HEK293T (cell line): ENCODE measurements at regions not wholly inside any gene's neighbourhood (a gene's known extent, or its start where the extent isn't known, plus 50 kb on each side); places are given as distances from the start of the nearest gene placed in this dataset.
"Not testable (repeated sequence)": the region's sequence is repeated elsewhere in the genome, so short reads cannot be mapped to it uniquely, and the experiment has no call there.

Source experiments
- CTCF ChIA-PET: fragments of 350-600 bp; formaldehyde crosslinking; extraction: SDS; loops from one replicate; lab custom pipeline; 2021; ENCODE audit warnings: antibody characterized with exemption, inconsistent platforms; lab: Yijun Ruan, JAX
- POLR2A ChIA-PET: fragments of 350-600 bp; formaldehyde crosslinking; extraction: SDS; loops from one replicate; lab custom pipeline; 2020; ENCODE audit warnings: antibody characterized with exemption, inconsistent platforms; lab: Yijun Ruan, JAX
- DNase-seq: peaks from one replicate; pipeline ENCODE4 v3.0.0; 2012; ENCODE audit warnings: mixed read lengths; ENCODE audit errors: extremely low spot score
- ARNT ChIP-seq: fragments of 450-650 bp; IDR thresholded peaks from 2 replicates; pipeline ENCODE4 v1.6.1; 2017; ENCODE audit warnings: mild to moderate bottlenecking
- BHLHE40 ChIP-seq: fragments of 450-650 bp; IDR thresholded peaks from 2 replicates; pipeline ENCODE4 v1.6.1; 2016; ENCODE audit warnings: mild to moderate bottlenecking, moderate library complexity, borderline replicate concordance
- CTBP1 ChIP-seq: fragments of 450-650 bp; IDR thresholded peaks from 2 replicates; pipeline ENCODE4 v1.6.1; 2016; ENCODE audit warnings: borderline replicate concordance
- ELF4 ChIP-seq: fragments of 450-650 bp; IDR thresholded peaks from 2 replicates; pipeline ENCODE4 v1.6.1; 2017; ENCODE audit warnings: antibody characterized with exemption
- FOXA1 ChIP-seq: fragments of 450-650 bp; IDR thresholded peaks from 2 replicates; pipeline ENCODE4 v1.6.1; 2016; ENCODE audit warnings: mild to moderate bottlenecking
- FOXK2 ChIP-seq: fragments of 450-650 bp; IDR thresholded peaks from 2 replicates; pipeline ENCODE4 v1.6.1; 2016; ENCODE audit warnings: mild to moderate bottlenecking
- FOXM1 ChIP-seq: fragments of 450-650 bp; IDR thresholded peaks from 2 replicates; pipeline ENCODE4 v1.6.1; 2017; ENCODE audit warnings: mild to moderate bottlenecking, borderline replicate concordance
- HDGF ChIP-seq: fragments of 450-650 bp; IDR thresholded peaks from 2 replicates; pipeline ENCODE4 v1.6.1; 2017; ENCODE audit warnings: antibody characterized with exemption, borderline replicate concordance
- L3MBTL2 ChIP-seq: fragments of 450-650 bp; conservative IDR thresholded peaks from 2 replicates; pipeline ENCODE4 v1.6.1; 2016; ENCODE audit warnings: mild to moderate bottlenecking
- LEF1 ChIP-seq: fragments of 450-650 bp; IDR thresholded peaks from 2 replicates; pipeline ENCODE4 v1.6.1; 2017; ENCODE audit warnings: mild to moderate bottlenecking, borderline replicate concordance
- NFRKB ChIP-seq: fragments of 450-650 bp; IDR thresholded peaks from 2 replicates; pipeline ENCODE4 v1.6.1; 2016; ENCODE audit warnings: mild to moderate bottlenecking, moderate library complexity
- PKNOX1 ChIP-seq: fragments of 450-650 bp; IDR thresholded peaks from 2 replicates; pipeline ENCODE4 v1.6.1; 2016
- SP1 ChIP-seq: fragments of 450-650 bp; IDR thresholded peaks from 2 replicates; pipeline ENCODE4 v1.6.1; 2017
- SUZ12 ChIP-seq: fragments of 450-650 bp; IDR thresholded peaks from 2 replicates; pipeline ENCODE4 v1.6.1; 2016; ENCODE audit warnings: mild to moderate bottlenecking
- TARDBP ChIP-seq: fragments of 450-650 bp; IDR thresholded peaks from 2 replicates; pipeline ENCODE4 v1.6.1; 2016
- ZNF384 ChIP-seq: fragments of 450-650 bp; IDR thresholded peaks from 2 replicates; pipeline ENCODE4 v1.6.1; 2016

GRCh38 chrX:47748576-47748975 lies 88.1 kb upstream of the ZNF81 start:
- TF ChIP-seq FOXM1 (no peak), SP1 (no peak), ARNT (no peak), PKNOX1 (no peak), L3MBTL2 (no peak), FOXK2 (no peak), LEF1 (no peak), BHLHE40 (no peak), ZNF384 (no peak), ELF4 (no peak), HDGF (no peak), SUZ12 (no peak), CTBP1 (no peak)
- CTCF ChIA-PET, result no interaction called here

GRCh38 chrX:47746446-47746845 lies 87.5 kb upstream of the UXT start:
- ChIA-PET CTCF (no interaction called here), POLR2A (no interaction called here)
- TF ChIP-seq TARDBP (no peak), FOXM1 (no peak), BHLHE40 (no peak), LEF1 (no peak), CTBP1 (no peak), FOXK2 (no peak), ARNT (no peak), L3MBTL2 (no peak), NFRKB (no peak), PKNOX1 (no peak), HDGF (no peak), ELF4 (no peak), FOXA1 (no peak), ZNF384 (no peak)
- no peak for DNase-seq

More at GRCh38 chrX:47748576-47748975, 88.1 kb upstream of the ZNF81 start:
- POLR2A ChIA-PET, result no interaction called here
- DNase-seq, result no peak

- TF ChIP-seq FOXK2, result no peak
- TF ChIP-seq HDGF, result no peak
- no peak for TF ChIP-seq TARDBP
- no peak for TF ChIP-seq PKNOX1
- no peak for TF ChIP-seq ZNF384
- TF ChIP-seq ELF4, result no peak
- TF ChIP-seq SP1, result no peak
- TF ChIP-seq SUZ12, result no peak
- ChIA-PET POLR2A (no interaction called here), CTCF (no interaction called here)
- DNase-seq, result no peak
Observed at GRCh38 chrX:47745416-47745815, 86.4 kb upstream of the UXT start.

GRCh38 chrX:47743504-47743903 lies 84.5 kb upstream of the UXT start:
- POLR2A ChIA-PET, result no interaction called here
- DNase-seq, result no peak
- no peak for TF ChIP-seq ZNF384
- no peak for TF ChIP-seq FOXA1
- no peak for TF ChIP-seq FOXK2
- TF ChIP-seq NFRKB, result no peak
- TF ChIP-seq ARNT, result no peak
- no peak for TF ChIP-seq BHLHE40
- TF ChIP-seq LEF1, result no peak
- CTCF ChIA-PET, result interaction anchor here (0.6 kb wide), 1 partner anchor 425 kb away, joined by 3 read pairs; no protein-coding TSS in a partner anchor

GRCh38 chrX:47738870-47739269 lies 79.9 kb upstream of the UXT start:
- POLR2A ChIA-PET, DNase-seq, CTCF ChIA-PET: not testable (repeated sequence)

GRCh38 chrX:47723689-47724088 lies 64.7 kb upstream of the UXT start:
- ChIA-PET POLR2A (no interaction called here), CTCF (no interaction called here)
- DNase-seq, result no peak
- TF ChIP-seq TARDBP, result no peak
- no peak for TF ChIP-seq FOXK2
- no peak for TF ChIP-seq FOXM1
- TF ChIP-seq ELF4, result no peak

- TF ChIP-seq SUZ12 (no peak), FOXA1 (no peak), PKNOX1 (no peak), HDGF (no peak), ELF4 (no peak), LEF1 (no peak), FOXM1 (no peak), FOXK2 (no peak), ZNF384 (no peak), L3MBTL2 (no peak), CTBP1 (no peak)
- POLR2A ChIA-PET, result no interaction called here
- no peak for DNase-seq
- CTCF ChIA-PET, result no interaction called here
Observed at GRCh38 chrX:47723083-47723482, 64.1 kb upstream of the UXT start.
